ENCODE measurements at regions not wholly inside any gene's neighbourhood (a gene's known extent, or its start where the extent isn't known, plus 50 kb on each side); places are given as distances from the start of the nearest gene placed in this dataset.
"Not testable (repeated sequence)": the region's sequence is repeated elsewhere in the genome, so short reads cannot be mapped to it uniquely, and the experiment has no call there.

GRCh38 chrX:35622040-35622439, 176.1 kb upstream of the MAGEB16 start:
- DNase-seq (ENCODE audit: low spot score), result no peak

DNA sequence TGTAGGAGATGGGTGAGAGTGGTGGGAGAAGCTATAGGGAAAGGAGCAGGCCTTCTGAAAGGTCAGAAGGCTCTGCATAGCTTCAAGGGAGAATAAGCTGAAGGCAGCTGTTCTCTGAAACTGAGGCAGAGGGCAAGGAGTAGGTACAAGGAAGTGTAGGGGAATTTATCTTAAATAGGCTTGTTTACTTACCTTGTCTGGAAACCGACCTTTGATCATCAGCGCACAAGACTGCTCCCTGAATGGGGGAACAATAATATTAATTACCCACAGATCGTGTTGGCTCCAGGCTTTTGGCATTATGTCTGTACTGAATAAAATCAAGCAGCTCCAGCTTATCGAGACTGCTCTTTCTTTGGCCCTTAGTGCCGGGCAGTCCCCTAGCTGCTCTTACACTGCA, 175.5 kb upstream of the MAGEB16 start:
- no peak for DNase-seq (ENCODE audit: low spot score)

GRCh38 chrX:35625714-35626113, 172.4 kb upstream of the MAGEB16 start:
- no peak for DNase-seq (ENCODE audit: low spot score)

GRCh38 chrX:35626124-35626523, 172.0 kb upstream of the MAGEB16 start:
- DNase-seq (ENCODE audit: low spot score), result no peak

DNA sequence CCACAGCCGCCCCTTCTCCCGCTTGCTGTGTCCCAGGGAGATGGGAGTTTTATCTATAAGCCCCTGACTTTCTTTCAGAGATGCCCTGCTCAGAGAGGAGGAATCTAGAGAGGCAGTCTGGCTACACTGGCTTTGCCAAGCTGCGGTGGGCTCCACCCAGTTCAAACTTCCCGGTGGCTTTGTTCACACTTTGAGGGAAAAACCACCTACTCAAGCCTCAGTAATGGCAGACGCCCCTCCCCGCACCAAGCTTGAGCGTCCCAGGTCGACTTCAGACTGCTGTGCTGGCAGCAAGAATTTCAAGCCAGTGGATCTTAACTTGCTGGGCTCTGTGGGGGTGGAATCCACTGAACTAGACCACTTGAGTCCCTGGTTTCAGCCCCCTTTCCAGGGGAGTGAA, 162.2 kb upstream of the MAGEB16 start:
- DNase-seq (ENCODE audit: low spot score), result not testable (repeated sequence)

GRCh38 chrX:35664833-35665232, 133.3 kb upstream of the MAGEB16 start:
- DNase-seq (ENCODE audit: low spot score), result no peak

- no peak for DNase-seq (ENCODE audit: low spot score)
Measured at GRCh38 chrX:35665311-35665710, 132.8 kb upstream of the MAGEB16 start.

DNA sequence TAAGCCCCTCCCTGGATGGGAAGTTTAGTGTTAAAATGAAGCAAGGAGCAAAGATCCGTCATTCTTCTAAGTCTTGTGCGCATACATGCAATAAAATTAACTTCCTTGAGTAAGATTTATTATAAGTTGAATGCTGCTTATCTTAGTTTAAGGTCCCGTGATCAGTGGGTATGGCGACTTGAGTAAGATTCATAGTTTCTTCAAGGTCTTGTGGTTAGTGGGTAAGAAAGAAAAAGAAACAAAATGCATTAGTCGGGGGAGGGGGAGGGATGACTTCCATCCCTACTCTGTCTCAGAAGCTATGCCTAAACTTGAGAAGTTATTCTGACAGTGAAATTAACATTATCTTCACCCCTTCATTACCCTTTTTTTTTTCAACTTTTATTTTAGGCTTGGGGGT, 127.3 kb upstream of the MAGEB16 start:
- DNase-seq (ENCODE audit: low spot score), result no peak

DNA sequence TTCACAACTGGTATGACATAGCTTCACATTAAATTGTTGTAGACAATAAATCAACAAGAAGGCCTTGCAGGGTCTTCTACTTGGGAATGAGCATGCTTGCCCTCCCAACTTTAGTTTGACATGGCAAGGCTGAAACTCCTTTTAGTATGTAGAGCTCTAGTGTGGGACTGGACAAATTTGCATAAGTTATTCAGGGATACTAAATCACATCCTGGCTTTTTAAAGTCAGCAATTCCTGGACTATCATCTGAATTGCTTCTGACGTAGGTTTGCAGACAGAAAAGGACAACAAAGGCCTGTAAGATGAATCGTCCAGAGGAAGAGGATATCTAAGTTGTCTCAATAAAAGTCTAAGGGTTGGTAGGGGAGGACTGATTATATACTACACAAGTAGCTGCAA, 123.0 kb upstream of the MAGEB16 start:
- no peak for DNase-seq (ENCODE audit: low spot score)

DNA sequence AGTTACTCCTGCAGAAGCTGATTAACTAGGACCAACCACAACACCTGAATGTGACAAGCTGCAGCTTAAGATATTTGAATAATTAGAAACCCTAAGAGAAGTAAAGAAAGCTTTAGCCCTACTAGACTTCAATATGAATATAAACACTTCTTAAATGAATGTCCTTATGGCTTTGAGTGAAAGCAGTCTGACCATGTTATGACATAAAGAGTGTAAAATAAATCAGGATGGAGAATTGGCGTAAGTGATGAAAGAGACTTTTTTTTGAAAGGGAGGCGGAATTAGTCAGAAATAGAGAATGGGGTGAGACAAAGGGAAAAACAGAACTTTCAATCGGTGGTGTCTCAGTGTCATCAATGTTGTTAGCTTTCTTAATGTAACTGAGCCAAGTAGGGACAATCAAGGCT, 117.2 kb upstream of the MAGEB16 start:
- DNase-seq (ENCODE audit: low spot score), result no peak

- no peak for DNase-seq (ENCODE audit: low spot score)
Measured at GRCh38 chrX:35682476-35682875, 115.7 kb upstream of the MAGEB16 start.

GRCh38 chrX:35696760-35697234, 101.3 kb upstream of the MAGEB16 start:
- DNase-seq (ENCODE audit: low spot score), result no peak

- DNase-seq (ENCODE audit: low spot score), result no peak
Measured at GRCh38 chrX:35699642-35700041, 98.5 kb upstream of the MAGEB16 start.

- no peak for DNase-seq (ENCODE audit: low spot score)
Measured at GRCh38 chrX:35700121-35700520, 98.0 kb upstream of the MAGEB16 start.

GRCh38 chrX:35711281-35711680, 86.9 kb upstream of the MAGEB16 start:
- no peak for DNase-seq (ENCODE audit: low spot score)

- DNase-seq (ENCODE audit: low spot score), result no peak
Measured at GRCh38 chrX:35722128-35722527, 76.0 kb upstream of the MAGEB16 start.

DNA sequence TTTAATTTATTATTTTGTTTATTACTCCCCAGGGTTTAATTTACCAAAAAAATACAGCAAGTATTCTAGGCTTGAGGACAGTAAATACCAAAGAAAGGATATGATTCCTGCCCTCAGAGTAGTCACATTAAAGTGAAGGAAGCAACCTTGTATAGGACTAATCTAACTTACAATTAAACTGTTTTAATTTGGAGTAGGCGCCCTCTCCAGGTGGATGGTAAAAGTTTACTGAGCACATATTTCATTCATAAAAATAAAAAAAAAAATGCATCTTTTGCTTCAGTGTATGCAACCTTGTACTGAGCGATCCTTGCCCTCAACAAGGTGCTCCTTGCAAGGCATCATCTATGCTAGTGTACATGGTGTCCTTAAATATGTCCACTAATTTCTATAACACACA, 72.0 kb upstream of the MAGEB16 start:
- peak; percentile 18 for DNase-seq (ENCODE audit: low spot score)

- no peak for DNase-seq (ENCODE audit: low spot score)
Measured at GRCh38 chrX:35728481-35728880, 69.7 kb upstream of the MAGEB16 start.

DNA sequence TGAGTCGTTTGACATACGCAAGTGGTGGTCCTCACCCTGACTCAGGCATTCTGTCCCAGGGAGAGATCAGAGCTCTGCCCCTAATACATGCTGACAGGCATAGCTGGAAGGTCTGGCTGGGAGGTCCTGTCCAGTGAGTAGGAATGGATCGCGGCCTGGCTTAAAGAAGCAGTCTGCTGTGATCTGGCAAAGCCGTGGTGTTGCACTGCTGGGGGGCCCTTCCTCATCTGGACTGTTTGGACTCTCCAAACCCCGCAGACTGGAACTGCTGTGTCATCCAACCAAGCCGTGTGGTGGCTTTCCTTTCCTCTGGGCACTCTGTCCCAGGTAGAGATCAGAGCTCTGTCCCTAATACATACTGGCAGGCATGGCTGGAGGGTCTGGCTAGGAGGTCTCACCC, 64.3 kb upstream of the MAGEB16 start:
- DNase-seq (ENCODE audit: low spot score), result no peak

GRCh38 chrX:35741142-35741541, 57.0 kb upstream of the MAGEB16 start:
- no peak for DNase-seq (ENCODE audit: low spot score)

GRCh38 chrX:35743331-35743730, 54.8 kb upstream of the MAGEB16 start:
- DNase-seq (ENCODE audit: low spot score), result no peak
